ENCODE measurements at regions not wholly inside any gene's neighbourhood (a gene's known extent, or its start where the extent isn't known, plus 50 kb on each side); places are given as distances from the start of the nearest gene placed in this dataset.

- TF ChIP-seq CTCF (IDR thresholded peaks at IDR 0.05), result no peak
- no peak for TF ChIP-seq POLR2A (IDR thresholded peaks at IDR 0.05)
- TF ChIP-seq POLR2AphosphoS5 (IDR thresholded peaks at IDR 0.05), result no peak
Measured at GRCh38 chr22:27251563-27251962, 550.0 kb downstream of the MN1 start.

Measured in prostate gland (tissue), 2 donors.